Endometrial microvascular endothelial cells (primary cell): ENCODE measurements at regions not wholly inside any gene's neighbourhood (a gene's known extent, or its start where the extent isn't known, plus 50 kb on each side); places are given as distances from the start of the nearest gene placed in this dataset.

ENCODE experiments used
- in situ Hi-C: cut with HindIII; loops from 2 replicates; pipeline ENCODE4 v1.10.0; 2017; ENCODE audit warnings: low sequenced_read_pairs, low pct_unique_long_range_greater_than_20kb; ENCODE audit errors: inconsistent ontology term

GRCh38 chr3:193932576-193932975 is 203.4 kb upstream of the HES1 start:
- in situ Hi-C loops, result no loop called here

- in situ Hi-C loops, result no loop called here
Measured at GRCh38 chr3:193933451-193933850, 202.5 kb upstream of the HES1 start.

GRCh38 chr3:193935916-193936315 is 200.0 kb upstream of the HES1 start:
- in situ Hi-C loops, result no loop called here

- in situ Hi-C loops, result no loop called here
Measured at GRCh38 chr3:193938613-193939012, 197.3 kb upstream of the HES1 start.

- in situ Hi-C loops, result no loop called here
Measured at GRCh38 chr3:193939527-193939926, 196.4 kb upstream of the HES1 start.

- in situ Hi-C loops, result no loop called here
Measured at GRCh38 chr3:193940526-193940925, 195.4 kb upstream of the HES1 start.

- in situ Hi-C loops, result no loop called here
Measured at GRCh38 chr3:193941486-193941885, 194.5 kb upstream of the HES1 start.

GRCh38 chr3:193942516-193943055 is 193.4 kb upstream of the HES1 start:
- in situ Hi-C loops, result no loop called here

- in situ Hi-C loops, result no loop called here
Measured at GRCh38 chr3:193943200-193943599, 192.7 kb upstream of the HES1 start.

GRCh38 chr3:193943851-193944517 is 192.0 kb upstream of the HES1 start:
- in situ Hi-C loops, result no loop called here

- in situ Hi-C loops, result no loop called here
Measured at GRCh38 chr3:193944518-193944884, 191.4 kb upstream of the HES1 start.

- in situ Hi-C loops, result no loop called here
Measured at GRCh38 chr3:193945143-193945542, 190.8 kb upstream of the HES1 start.

GRCh38 chr3:193946945-193947344 is 189.0 kb upstream of the HES1 start:
- in situ Hi-C loops, result no loop called here

GRCh38 chr3:193947596-193947995 is 188.4 kb upstream of the HES1 start:
- in situ Hi-C loops, result no loop called here

GRCh38 chr3:193948459-193948858 is 187.5 kb upstream of the HES1 start:
- in situ Hi-C loops, result no loop called here

- in situ Hi-C loops, result loop anchor here (25.0 kb wide), 1 partner anchor 360 kb away; no protein-coding TSS in a partner anchor
Measured at GRCh38 chr3:193951859-193952258, 184.1 kb upstream of the HES1 start.

- in situ Hi-C loops, result loop anchor here (25.0 kb wide), 1 partner anchor 358 kb away; no protein-coding TSS in a partner anchor
Measured at GRCh38 chr3:193954752-193955151, 181.2 kb upstream of the HES1 start.

- in situ Hi-C loops, result loop anchor here (25.0 kb wide), 1 partner anchor 357 kb away; no protein-coding TSS in a partner anchor
Measured at GRCh38 chr3:193955719-193956118, 180.2 kb upstream of the HES1 start.

GRCh38 chr3:193959861-193960260 is 176.1 kb upstream of the HES1 start:
- in situ Hi-C loops, result loop anchor here (25.0 kb wide), 1 partner anchor 352 kb away; no protein-coding TSS in a partner anchor

- in situ Hi-C loops, result loop anchor here (25.0 kb wide), 1 partner anchor 352 kb away; no protein-coding TSS in a partner anchor
Measured at GRCh38 chr3:193960487-193961274, 175.3 kb upstream of the HES1 start.
